NCI-H524 (cell line): ENCODE measurements at regions not wholly inside any gene's neighbourhood (a gene's known extent, or its start where the extent isn't known, plus 50 kb on each side); places are given as distances from the start of the nearest gene placed in this dataset.

Experiments
- DNase-seq, 2 experiments: peaks; one replicate each; lab custom pipeline; 2025; lab: John Stamatoyannopoulos, UW

DNA sequence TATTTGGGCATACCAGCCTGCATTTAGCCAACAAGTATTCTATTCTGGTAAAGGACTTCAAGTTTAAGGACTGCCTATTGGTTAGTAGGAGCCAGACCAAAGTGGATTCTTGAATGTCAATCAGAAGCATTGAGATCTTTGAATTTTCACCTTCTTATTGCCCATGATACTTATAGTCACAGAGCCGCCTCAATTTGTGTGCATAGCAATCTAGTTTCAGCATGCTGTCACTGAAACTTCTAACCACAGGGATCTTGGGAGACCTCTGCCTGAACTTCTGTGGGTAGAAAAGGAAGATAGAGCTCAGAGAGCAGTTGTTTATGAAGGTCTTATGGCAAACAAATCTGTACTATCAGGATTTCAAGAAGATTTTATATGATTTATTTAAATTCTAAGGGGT, 501.4 kb upstream of the USP24 start:
- DNase-seq, result no peak

DNA sequence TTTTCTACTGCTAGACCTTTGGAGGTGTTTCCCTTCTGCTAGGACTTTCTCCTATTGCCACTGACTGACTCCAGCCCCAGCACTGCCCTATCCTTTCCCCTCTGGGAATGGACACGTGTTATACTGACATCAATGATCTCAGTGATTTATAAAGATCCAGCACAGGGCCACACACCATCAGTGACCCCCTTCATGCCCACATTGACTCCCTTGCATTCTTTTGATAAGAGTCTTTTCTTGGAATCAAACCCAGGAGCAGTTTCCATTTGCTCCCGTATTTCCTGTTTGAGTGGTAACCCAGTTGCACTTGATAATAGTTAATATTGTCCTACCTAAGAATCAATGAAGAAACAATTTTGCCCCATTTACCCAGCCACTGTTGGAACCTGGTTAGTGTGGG, 501.0 kb upstream of the USP24 start:
- DNase-seq, result no peak

DNA sequence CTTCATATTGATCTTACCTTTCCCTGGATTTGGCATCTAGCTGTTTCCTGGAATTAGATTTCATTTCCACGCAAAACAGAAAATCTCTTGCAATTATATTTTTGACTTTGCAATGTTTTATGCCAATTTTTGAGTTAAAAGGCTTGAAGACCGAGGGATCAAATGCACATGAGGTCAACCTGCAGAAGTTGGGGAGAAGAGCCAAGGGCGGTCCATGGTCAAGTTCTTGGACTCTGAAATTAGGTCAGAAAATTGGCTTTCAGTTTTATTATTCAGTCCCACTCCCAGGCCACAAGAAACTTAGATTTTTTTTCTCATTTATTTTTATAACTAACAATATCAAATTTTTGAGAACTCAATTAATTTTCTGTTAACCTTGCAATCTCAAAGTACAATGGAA, 499.1 kb upstream of the USP24 start:
- DNase-seq, result no peak

DNA sequence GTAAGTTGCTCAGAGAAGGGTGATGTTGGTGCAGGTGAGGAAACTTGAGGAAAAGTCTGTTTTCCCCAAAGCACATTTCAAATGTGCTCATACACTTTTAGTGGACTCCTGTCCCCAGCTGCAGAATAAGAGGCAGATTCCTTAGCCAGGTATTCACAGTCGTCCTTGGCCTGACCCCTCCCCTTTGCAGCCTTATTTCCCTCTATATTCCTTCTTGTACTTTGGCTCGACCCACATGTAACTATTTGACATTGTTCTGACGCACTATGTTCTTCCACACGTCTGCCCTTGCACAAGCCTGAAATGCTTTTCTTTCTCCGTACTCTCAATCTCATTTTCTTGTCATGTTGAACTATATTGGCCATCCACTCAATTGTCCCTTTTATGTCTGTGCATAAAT, 498.4 kb upstream of the USP24 start:
- DNase-seq, result no peak

DNA sequence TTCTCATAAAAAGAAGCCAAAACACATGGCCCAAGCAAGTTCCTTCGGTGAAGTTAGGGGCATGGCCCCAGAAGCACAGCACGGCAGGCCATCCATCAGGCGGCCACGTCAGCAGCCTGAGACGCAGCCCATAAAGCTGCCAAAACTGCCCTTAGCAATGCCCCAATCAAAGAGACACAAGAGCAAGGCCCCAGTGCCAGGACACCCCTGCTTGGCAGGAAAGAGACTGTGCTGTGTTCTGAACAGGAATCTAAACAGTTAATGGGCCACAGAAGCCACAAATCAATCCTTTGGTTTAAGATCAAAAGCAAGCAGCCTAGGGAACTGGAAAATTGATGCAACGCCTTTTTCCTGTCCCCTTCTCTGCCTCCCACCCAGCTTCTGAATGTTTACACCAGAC, 497.0 kb upstream of the USP24 start:
- no peak for DNase-seq

DNA sequence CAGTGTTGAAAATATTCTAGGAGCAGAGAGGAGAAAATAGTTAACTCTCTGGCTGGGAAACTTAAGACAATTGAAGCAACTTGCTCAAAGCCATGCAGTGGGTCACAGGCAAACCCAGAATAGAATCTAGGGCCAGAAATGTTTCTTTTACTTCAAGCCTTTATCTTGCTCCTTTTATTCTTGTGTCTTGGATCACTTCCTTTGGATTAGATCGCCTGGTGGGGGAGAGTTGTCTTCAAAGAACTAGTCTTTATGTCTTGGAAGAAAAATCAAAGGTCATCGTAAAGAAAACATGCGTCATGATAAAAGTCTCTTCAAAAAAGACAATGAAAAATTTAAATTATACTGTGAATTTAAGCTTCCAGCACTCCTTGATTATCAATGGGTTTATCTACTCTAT, 493.6 kb upstream of the USP24 start:
- no peak for DNase-seq

DNA sequence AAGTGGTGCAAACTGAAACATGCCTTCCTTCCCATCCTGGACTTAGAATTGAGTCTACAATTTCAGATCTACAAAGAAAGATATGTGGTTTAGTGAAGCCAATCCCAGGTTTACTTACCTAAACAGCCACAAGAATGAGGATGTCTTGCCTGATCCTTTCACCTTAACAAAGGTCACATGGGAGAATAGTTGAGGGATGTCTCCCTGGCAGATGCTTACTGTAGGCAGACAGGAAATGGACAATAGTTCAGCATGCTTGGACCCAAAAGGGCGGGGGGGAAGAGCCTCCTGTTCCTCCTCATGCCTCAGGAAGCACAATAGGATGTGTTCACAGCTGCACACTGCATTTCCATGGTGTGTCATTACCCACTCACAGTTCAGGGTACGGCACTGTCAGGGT, 492.7 kb upstream of the USP24 start:
- DNase-seq, result no peak

DNA sequence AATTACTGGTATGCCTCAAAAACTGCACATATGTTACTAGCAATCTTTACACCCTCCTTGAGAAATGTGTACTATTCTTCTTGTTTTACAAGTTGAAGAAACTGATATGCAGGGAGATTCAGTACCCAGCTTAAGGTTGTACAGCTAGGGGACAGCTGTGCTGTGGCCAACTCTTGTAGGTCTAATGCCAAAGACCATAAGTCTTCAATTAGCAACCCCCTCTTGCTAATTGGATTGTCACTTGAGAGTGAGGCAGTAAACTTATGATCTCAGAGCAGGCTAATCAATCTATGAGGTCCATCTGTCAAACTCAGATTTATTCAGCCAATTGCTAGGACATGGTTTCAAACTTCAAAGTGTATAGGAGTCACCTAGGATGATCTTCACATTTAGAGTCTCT, 492.0 kb upstream of the USP24 start:
- DNase-seq, result peak; percentile 87 to 97

DNA sequence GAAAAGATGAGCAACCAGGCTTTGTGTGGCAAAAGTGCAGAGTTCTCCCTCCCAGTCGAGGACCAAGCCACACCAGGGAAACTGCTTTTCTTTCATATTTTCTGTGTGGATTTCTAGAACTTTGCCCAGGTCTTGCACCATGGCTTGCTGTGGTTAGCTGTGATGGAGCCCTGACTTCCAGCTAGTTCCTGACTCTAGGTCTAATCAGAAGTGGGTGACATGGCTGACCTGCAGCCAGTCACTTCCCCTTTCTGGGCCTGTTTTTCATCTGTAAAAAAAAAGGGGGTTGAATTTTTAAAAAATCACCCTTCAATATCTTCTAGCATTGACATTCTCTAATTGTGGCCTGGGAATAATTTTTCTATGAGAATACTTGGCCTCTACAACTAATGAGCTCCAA, 491.2 kb upstream of the USP24 start:
- DNase-seq, result no peak

DNA sequence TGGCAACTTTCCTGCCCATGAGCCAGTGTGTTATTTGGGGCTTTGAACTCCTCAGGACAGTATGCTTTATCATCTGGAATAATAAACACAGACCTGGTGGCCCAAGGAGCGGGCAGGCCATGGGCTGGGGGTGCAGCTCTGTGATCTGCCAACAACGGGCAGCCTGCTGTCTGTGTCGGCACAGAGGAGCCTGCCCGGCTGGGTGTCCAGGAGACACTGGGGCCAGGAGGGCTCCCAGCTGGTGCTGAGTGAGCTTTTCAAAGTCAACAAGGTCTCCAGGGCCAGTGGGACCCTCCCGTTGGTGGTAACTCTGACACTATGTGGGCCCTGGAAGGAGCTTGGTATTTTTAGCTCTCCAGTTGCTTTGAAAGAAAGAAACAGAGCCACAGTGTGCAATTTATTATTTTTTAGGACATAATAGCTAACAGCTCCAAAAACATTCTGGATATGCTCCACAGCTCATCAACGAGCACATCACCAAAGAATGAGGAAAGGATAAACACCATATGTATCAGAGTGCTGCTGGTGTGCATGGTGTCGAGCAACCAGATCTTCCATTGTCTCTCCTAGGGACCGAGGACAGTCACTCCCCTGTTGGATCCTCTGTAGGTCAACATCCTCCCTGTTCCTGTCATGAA, 488.7 kb upstream of the USP24 start:
- DNase-seq, result no peak

DNA sequence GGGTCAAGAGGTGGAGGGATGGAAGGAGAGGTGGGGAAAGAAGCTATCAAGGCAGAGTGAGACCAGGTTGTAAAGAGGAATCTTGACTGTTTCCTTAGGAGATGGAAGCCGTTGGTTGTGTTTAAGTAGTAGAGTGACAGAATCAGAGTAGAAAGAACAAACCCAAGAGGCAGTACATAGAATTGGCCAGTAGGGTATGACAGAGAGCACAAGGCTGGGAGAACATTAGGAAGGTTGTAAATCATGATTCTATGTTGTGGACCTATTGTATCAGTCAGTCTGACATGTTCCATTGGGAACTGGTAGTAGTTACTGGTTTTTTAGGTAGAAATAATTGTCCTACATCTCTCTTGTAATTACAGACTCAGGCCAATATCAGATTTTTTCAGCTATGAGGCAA, 486.9 kb upstream of the USP24 start:
- peak in 1 of 2 experiments; percentile 19 for DNase-seq

DNA sequence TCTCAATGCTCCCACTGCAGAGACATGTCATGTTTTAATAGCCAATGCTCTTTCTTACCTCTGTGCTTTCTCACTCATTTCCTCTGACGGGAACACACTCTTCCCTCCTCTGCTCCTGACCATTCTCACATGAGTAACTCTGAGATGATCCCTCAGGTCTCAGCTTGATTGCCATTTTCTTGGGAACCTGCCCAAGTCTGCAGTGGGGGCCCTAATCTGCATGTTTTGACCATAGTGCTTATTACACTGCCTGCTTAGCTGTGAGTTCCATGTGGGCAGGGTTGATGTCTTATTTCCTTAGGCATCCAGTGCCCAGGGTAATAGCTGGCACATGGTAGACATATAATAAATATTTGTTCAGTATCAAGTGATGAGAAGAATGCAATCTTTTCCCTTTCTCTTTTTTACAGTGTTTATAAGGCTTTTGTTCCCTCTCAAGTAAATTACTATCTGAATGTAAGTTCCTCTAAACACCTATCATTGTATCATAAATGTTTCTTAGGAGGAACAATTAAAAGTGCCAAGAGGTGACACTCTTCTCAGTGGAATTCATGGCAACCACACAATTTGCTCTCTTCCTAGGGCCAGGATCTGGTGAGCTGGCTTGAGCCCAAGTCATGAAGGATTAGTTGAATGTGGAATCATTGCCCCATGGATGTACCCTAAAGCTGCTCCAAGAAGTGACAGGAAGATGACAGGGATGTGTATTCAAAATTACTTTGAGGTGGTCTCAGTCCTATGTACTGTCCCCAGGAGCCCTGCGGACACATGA, 485.4 kb upstream of the USP24 start:
- DNase-seq, result no peak

DNA sequence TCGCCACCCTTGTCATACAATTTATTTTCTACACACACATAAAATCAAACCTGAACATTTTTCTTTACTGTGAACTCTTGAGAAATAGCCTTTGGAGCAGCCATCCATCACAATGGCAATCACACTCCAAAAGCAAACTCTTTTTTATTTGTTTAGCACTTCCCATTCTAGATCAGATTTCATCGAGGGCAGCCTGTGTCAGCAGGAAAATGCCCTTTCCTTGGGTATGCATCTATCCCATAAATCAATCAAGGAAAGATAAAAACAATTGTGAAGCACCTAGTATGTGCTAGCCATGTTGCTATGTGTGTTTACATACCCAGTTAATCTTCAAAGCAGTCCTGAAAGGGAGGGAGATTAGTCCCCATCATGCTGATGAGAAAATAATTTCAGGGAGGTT, 484.1 kb upstream of the USP24 start:
- no peak for DNase-seq

DNA sequence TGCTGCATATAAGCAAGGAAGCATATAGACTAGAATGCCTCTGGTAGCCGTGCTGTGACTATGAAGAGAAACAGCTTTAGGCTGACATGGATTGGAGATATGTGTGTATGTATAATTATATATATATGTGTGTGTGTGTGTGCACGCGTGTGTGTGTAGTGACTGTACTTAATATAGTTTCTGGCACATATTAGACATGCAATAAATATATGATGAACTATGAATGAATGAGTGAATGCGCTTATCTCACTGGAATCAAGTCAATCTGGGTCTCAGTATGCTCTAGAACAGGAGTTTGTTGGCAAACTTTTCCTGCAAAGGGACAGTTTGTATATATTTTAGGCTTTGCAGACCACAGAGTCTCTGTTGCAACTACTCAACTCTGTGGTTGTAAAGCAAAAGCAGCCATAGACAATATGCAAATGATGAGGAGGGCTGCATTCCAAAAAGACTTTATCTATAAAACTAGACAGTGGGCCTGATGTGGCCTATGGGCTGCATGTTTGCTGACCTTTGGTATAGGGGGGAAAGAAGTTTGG, 482.9 kb upstream of the USP24 start:
- no peak for DNase-seq

DNA sequence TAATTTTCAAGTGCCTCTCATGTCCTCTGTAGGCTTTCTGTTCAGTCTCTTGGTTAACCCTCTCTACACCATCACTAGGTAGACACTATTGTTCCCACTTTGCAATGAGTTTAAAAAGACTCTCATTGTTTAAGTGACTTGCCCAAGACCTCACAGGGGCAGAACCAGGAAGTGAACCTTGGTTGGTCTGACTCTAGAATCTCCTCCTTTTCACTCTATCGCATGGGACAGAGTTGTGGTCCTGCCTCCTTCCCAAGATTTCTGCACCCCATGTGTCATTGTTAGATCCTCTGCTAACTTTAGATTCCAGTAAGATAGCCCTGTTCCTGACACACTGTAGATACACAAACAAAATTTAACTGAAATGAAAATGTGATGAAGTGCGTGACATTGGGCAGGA, 481.7 kb upstream of the USP24 start:
- DNase-seq, result peak in 1 of 2 experiments; percentile 23

DNA sequence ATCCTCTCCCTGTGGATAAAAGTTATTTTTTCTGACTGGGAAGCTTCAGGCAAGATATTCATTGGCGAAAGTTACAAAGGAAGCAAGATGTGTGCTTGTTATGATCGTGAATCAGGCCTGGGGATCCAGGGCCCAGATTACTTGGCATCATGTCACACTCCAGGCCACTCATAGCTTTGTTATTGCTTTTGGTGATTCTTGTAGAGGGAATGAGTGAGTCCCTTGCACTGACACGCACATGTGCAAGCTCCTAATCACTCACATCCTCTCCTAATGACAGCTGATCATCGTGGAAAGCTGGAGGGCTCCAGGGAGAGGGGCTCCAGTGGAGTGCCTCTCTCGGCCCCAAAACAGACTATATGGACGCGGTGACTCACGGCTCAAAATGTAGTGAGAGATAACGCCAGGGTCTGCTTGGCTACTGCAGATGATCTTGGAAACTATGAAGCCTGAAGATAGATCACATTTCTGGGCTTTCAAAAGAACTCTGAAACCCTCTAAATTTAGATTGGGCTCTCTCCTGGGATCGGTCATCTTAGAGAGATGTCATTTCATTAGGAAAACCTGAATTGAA, 481.1 kb upstream of the USP24 start:
- no peak for DNase-seq

DNA sequence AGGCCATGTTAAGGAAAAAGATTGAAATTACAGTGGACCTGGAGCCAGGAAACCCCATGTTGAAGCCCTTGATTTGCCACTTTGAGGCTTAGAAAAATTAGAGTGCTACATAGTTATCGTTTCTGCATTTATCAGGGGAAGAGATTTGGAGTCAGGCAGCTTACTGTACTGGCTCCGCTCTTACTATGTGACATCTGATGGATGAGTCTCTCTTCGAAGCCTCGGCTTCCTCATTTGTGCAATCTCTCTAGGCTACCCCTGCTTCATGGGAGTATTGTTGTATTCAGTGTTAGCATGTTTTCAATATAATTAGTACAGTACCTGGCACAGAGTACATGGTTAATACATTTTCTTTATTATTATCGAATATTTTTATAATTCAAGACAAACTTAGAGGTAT, 480.4 kb upstream of the USP24 start:
- no peak for DNase-seq

DNA sequence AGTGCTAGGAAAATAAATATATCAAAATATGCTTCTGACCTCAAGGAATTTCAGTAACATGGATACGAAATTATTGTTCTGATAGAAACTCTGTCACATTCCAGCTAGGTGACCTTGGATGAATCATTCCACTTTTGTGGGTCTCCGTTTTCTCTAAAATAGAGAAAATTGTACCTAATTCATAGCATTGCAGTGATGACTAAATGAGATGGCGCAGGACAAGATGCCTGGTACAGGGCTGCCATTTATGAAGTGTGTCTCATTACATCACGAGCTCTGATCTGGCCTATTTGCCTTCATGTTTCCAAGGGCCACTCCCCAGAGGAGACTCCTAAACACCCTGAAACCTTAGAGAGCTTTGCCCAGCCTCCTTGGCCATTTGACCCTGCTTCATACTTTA, 480.0 kb upstream of the USP24 start:
- DNase-seq, result no peak

DNA sequence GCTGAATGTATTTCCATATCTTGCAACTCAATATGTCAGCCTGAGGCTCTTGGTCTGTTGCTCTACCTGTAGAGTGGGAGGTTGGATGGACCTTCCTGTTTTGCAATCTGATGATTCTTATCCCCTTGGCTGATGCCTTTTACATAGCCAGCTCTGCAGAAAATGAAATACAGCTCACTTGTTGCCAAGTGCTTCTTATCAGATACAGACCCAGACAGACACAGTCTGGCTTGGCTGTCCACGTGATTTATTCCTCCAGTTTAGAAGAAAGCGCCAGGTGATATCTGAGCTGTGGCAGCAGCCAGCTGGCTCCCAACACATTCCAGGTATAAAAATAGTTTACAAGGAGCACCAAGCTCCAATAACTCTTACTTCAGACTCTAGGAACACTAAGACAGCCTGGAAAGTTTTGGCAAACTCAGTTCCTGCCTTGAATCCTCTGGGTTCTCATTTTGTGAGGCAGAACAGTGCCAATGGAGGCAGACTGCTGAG, 479.2 kb upstream of the USP24 start:
- no peak for DNase-seq

DNA sequence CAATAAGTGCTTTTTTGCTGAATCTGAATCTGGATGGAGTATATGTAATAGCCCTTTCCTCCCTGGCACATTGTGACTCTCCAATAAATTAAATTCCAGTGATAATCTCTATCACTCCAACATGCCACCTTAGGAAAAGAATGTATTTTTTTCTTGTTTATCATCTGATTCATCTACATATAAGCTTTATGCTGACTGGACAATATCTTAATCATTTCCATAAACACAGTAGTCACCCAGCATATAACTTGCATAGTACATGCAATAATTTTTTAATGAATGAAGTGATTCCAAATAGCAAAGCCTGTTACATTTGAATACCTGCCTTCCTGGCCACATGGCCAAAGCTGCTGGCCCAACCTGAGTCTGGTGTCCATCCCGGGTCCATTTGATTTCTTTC, 477.6 kb upstream of the USP24 start:
- DNase-seq, result no peak

DNA sequence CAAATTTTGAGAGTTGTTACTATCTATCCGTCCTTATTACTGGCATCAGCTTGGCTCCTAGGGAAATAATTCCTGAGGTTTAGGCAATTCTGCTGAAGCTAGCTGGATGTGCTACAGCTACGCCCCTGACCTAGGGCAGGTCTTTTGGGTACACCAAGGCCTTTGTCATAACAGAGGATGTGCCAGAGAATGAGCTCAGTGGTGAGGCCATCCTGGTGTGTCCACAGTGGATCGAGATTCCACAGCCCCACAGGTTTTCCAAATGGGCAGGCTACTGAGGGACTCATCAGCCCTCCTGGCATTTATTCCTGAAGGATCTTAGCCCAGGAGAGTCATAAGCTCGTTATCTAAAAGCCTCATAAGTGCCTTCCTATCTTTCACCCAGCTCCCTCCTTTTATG, 475.2 kb upstream of the USP24 start:
- DNase-seq, result no peak

DNA sequence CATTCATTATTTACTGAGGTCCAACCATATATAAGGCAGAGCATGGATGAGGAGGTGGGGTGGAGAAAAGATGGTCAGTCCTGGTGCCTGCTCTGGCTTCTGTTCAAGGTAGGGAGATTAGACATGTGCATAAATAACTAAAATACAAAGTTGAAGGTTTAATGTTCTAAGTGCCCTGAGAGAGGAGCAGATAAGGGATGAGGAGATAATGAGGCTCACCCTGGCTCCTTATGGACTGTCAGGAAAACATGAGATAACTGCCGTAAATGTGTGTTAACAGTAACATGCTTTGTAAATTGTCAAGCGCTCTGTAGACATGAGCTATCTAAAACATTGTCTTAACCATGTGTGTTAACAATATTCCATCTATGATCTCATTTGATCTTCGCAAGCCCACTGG, 474.6 kb upstream of the USP24 start:
- no peak for DNase-seq

DNA sequence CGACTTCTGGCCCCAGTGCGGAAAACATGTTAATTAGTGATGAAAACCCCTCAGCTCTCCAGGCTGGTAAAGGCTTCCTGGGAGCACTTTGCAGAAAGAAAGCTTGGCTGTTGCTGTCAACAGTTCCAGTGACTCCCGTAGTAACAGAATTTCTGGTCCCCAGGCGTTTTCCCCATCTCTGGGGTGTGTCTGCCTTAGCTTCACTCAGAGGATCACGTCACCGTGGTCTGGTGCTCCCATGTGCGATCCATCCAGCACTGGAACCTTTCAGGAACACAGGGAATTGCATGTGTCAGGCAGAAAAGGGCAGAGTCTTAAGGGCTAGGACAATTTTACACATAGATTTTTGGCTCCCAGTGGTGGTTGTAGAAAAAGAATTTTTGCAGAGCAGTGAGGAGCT, 470.4 kb upstream of the USP24 start:
- DNase-seq, result no peak
